K562 (cell line): ENCODE measurements at regions not wholly inside any gene's neighbourhood (a gene's known extent, or its start where the extent isn't known, plus 50 kb on each side); places are given as distances from the start of the nearest gene placed in this dataset.

Source experiments
- CTCF ChIP-seq, 3 experiments: IDR thresholded peaks in 2 of 3; conservative IDR thresholded peaks in 1 of 3; 2 replicates each; pipeline ENCODE4 v1.5.1; 2011 to 2012; ENCODE audit warnings: low read length in 3 of 3, mild to moderate bottlenecking in 3 of 3, control low read depth in 2 of 3, improper control_type of control experiment in 1 of 3, inconsistent platforms in 1 of 3, low read depth in 1 of 3, mixed read lengths in 1 of 3, moderate library complexity in 1 of 3; ENCODE audit not compliant: insufficient read depth in 2 of 3
- FOXK2 ChIP-seq, 2 experiments: fragments of 450-650 bp; IDR thresholded peaks in 1 of 2; conservative IDR thresholded peaks in 1 of 2; 2 replicates each; pipeline ENCODE4 v1.6.1; 2016; ENCODE audit warnings: low read depth in 2 of 2, mild to moderate bottlenecking in 1 of 2
- ILK ChIP-seq: fragments of 450-650 bp; IDR thresholded peaks from 2 replicates; pipeline ENCODE4 v1.6.1; 2016; ENCODE audit warnings: missing genetic modification characterization, low read depth, mild to moderate bottlenecking, missing compliant biosample characterization, moderate library complexity, borderline replicate concordance
- MECOM ChIP-seq: fragments of 250-450 bp; sonication (Bioruptor Pico); IDR thresholded peaks from 2 replicates; pipeline ENCODE4 v1.8.0; 2022; ENCODE audit warnings: inconsistent platforms
- MTA3 ChIP-seq: fragments of 450-650 bp; formaldehyde crosslinking; IDR thresholded peaks from 2 replicates; pipeline ENCODE4 v1.6.1; 2017; ENCODE audit warnings: mild to moderate bottlenecking, borderline replicate concordance
- PCBP2 ChIP-seq: fragments of 200-400 bp; formaldehyde crosslinking; IDR thresholded peaks from 2 replicates; pipeline ENCODE4 v1.6.1; 2018; ENCODE audit warnings: low read length, low read depth, mild to moderate bottlenecking, moderate library complexity; ENCODE audit not compliant: poor library complexity, severe bottlenecking
- PHF8 ChIP-seq: fragments of 200-600 bp; sonication (generic); IDR thresholded peaks from 2 replicates; pipeline ENCODE4 v1.6.1; 2012; ENCODE audit warnings: mixed run types, mild to moderate bottlenecking, inconsistent platforms, low read length, moderate library complexity, borderline replicate concordance
- REST ChIP-seq, 2 experiments: fragments of 450-650 bp; formaldehyde crosslinking in 1 of 2; IDR thresholded peaks; 2 replicates each; pipeline versions ENCODE4 v1.4.0 to v1.6.1; 2014 to 2020; ENCODE audit warnings: mild to moderate bottlenecking in 2 of 2, borderline replicate concordance in 1 of 2, low read depth in 1 of 2
- SMC3 ChIP-seq: conservative IDR thresholded peaks from 2 replicates; pipeline ENCODE4 v1.6.1; 2011; ENCODE audit warnings: low read depth, low read length, improper control_type of control experiment; ENCODE audit not compliant: insufficient read depth
- TCF7L2 ChIP-seq: fragments of 150-350 bp; IDR thresholded peaks from 2 replicates; pipeline ENCODE4 v1.6.1; 2016; ENCODE audit warnings: low read depth, mild to moderate bottlenecking, low read length, moderate library complexity
- VEZF1 ChIP-seq: fragments of 200-800 bp; sonication (Bioruptor generic); IDR thresholded peaks from 2 replicates; pipeline ENCODE4 v1.6.1; 2017; ENCODE audit warnings: missing genetic modification characterization, missing compliant biosample characterization
- ZNF347 ChIP-seq: fragments of 450-650 bp; formaldehyde crosslinking; IDR thresholded peaks from 2 replicates; pipeline ENCODE4 v1.4.0; 2020; ENCODE audit warnings: low read depth, mild to moderate bottlenecking, moderate library complexity
- ZNF41 ChIP-seq: fragments of 250-450 bp; sonication (Bioruptor Pico); conservative IDR thresholded peaks from 2 replicates; pipeline ENCODE4 v1.4.0; 2020; ENCODE audit warnings: mild to moderate bottlenecking

- TF ChIP-seq REST (IDR thresholded peaks at IDR 0.05; ENCODE audit: borderline replicate concordance): peak; percentile 46; the same call in 1 of the 2 replicates
- TF ChIP-seq REST (CRISPR knock-in tag; IDR thresholded peaks at IDR 0.05; ENCODE audit: low read depth): no peak
- TF ChIP-seq VEZF1 (CRISPR knock-in tag): no peak
- TF ChIP-seq PCBP2: no peak
- no peak for TF ChIP-seq ZNF347 (CRISPR knock-in tag)
- no peak for TF ChIP-seq ILK (tag)
- TF ChIP-seq FOXK2 (conservative IDR thresholded peaks at IDR 0.05 in 1 of 2, IDR thresholded peaks at IDR 0.05 in 1 of 2; ENCODE audit: low read depth in 2 of 2): no peak
- TF ChIP-seq PHF8: no peak
- no peak for TF ChIP-seq TCF7L2
- TF ChIP-seq CTCF (IDR thresholded peaks at IDR 0.05 in 2 of 3, conservative IDR thresholded peaks at IDR 0.05 in 1 of 3; ENCODE audit: insufficient read depth in 2 of 3, low read depth in 1 of 3, low read length in 3 of 3): peak; percentile 65 to 73 (median 67)
- TF ChIP-seq SMC3: peak; percentile 53
- TF ChIP-seq MTA3: no peak
- TF ChIP-seq MECOM (CRISPR knock-in tag): no peak
- no peak for TF ChIP-seq ZNF41 (CRISPR knock-in tag)
These were observed 172.3 kb upstream of the ATXN7L3B start (continued) for GRCh38 chr12:74365178-74365964.
